Neural progenitor cell (in vitro differentiated cells): ENCODE measurements at regions not wholly inside any gene's neighbourhood (a gene's known extent, or its start where the extent isn't known, plus 50 kb on each side); places are given as distances from the start of the nearest gene placed in this dataset.

ENCODE experiments used
- DNase-seq: peaks from one replicate; pipeline ENCODE4 v3.0.0-alpha.2; 2016; ENCODE audit warnings: low spot score
- H2AFZ ChIP-seq: fragments of 200-600 bp; sonication (generic); replicated peaks from 2 replicates; pipeline ENCODE4 v1.6.1; 2016; ENCODE audit warnings: antibody characterized with exemption
- H3F3A ChIP-seq: fragments of 200-600 bp; sonication (generic); 2 replicates; pipeline ENCODE4 v1.6.1; 2016; ENCODE audit warnings: antibody characterized with exemption, low read depth
- H3K27ac ChIP-seq: fragments of 200-600 bp; sonication (generic); 2 replicates; pipeline ENCODE4 v1.5.1; 2016; ENCODE audit warnings: mild to moderate bottlenecking
- H3K27me3 ChIP-seq: fragments of 200-600 bp; sonication (generic); 2 replicates; pipeline ENCODE4 v1.6.1; 2016; ENCODE audit warnings: mild to moderate bottlenecking, moderate library complexity
- H3K36me3 ChIP-seq: fragments of 200-600 bp; sonication (generic); 2 replicates; pipeline ENCODE4 v1.5.1; 2016
- H3K4me1 ChIP-seq: fragments of 200-600 bp; sonication (generic); 2 replicates; pipeline ENCODE4 v1.6.1; 2016; ENCODE audit warnings: mixed run types
- H3K4me2 ChIP-seq: fragments of 200-600 bp; sonication (generic); 2 replicates; pipeline ENCODE4 v1.6.1; 2016
- H3K4me3 ChIP-seq: fragments of 200-600 bp; sonication (generic); 2 replicates; pipeline ENCODE4 v1.5.1; 2016
- H3K79me2 ChIP-seq: fragments of 200-600 bp; sonication (generic); 2 replicates; pipeline ENCODE4 v1.6.1; 2016; ENCODE audit warnings: low read depth
- H3K9ac ChIP-seq: fragments of 200-600 bp; sonication (generic); 2 replicates; pipeline ENCODE4 v1.6.1; 2016
- H3K9me3 ChIP-seq: fragments of 200-600 bp; sonication (generic); 2 replicates; pipeline ENCODE4 v1.5.1; 2016; ENCODE audit warnings: low read depth
- H4K20me1 ChIP-seq: fragments of 200-600 bp; sonication (generic); 2 replicates; pipeline ENCODE4 v1.6.1; 2016; ENCODE audit warnings: low read depth
- H3K27ac Mint-ChIP-seq: 3 replicates; pipeline ENCODE4 v1.8.0; 2021; ENCODE audit warnings: mixed read lengths
- H3K27me3 Mint-ChIP-seq: 2 replicates; pipeline ENCODE4 v1.8.0; 2022; ENCODE audit warnings: low read depth, mild to moderate bottlenecking, inconsistent platforms, moderate library complexity, mixed read lengths; ENCODE audit not compliant: insufficient read depth
- H3K36me3 Mint-ChIP-seq: 3 replicates; pipeline ENCODE4 v1.8.0; 2021; ENCODE audit warnings: mixed read lengths
- H3K4me1 Mint-ChIP-seq: 3 replicates; pipeline ENCODE4 v1.8.0; 2021; ENCODE audit warnings: mixed read lengths
- H3K4me3 Mint-ChIP-seq: 3 replicates; pipeline ENCODE4 v1.8.0; 2021; ENCODE audit warnings: mild to moderate bottlenecking, moderate library complexity, mixed read lengths
- H3K9me3 Mint-ChIP-seq: 3 replicates; pipeline ENCODE4 v1.8.0; 2020; ENCODE audit warnings: mixed read lengths
- CTCF ChIP-seq: fragments of 200-600 bp; sonication (generic); IDR thresholded peaks from 2 replicates; pipeline ENCODE4 v1.5.1; 2017; ENCODE audit warnings: antibody characterized with exemption, mild to moderate bottlenecking
- EZH2 ChIP-seq: fragments of 200-600 bp; sonication (generic); IDR thresholded peaks from 2 replicates; pipeline ENCODE4 v1.6.1; 2017; ENCODE audit warnings: antibody characterized with exemption, mild to moderate bottlenecking, moderate library complexity
- EZH2phosphoT487 ChIP-seq: fragments of 200-600 bp; sonication (generic); IDR thresholded peaks from 2 replicates; pipeline ENCODE4 v1.6.1; 2017; ENCODE audit warnings: antibody characterized with exemption

- peaks cover 2% of the 10 kb centered on the region for H3K4me1 Mint-ChIP-seq
- H3K27ac Mint-ChIP-seq: no peak overlapping the region
- no peak overlapping the region for H3K9ac ChIP-seq
- no peak for DNase-seq
- no peak overlapping the region for H2AFZ ChIP-seq
- no peaks in the 10 kb centered on the region for H4K20me1 ChIP-seq
- peaks cover 3% of the 10 kb centered on the region for H3K27me3 Mint-ChIP-seq
- H3F3A ChIP-seq: no peaks in the 10 kb centered on the region
- H3K36me3 Mint-ChIP-seq: no peaks in the 10 kb centered on the region
- no peaks in the 10 kb centered on the region for H3K9me3 ChIP-seq
- no peak overlapping the region for H3K4me2 ChIP-seq
- TF ChIP-seq EZH2phosphoT487 (no peak), CTCF (no peak)
- no peaks in the 10 kb centered on the region for H3K4me1 ChIP-seq
- H3K27me3 ChIP-seq: no peaks in the 10 kb centered on the region
- no peaks in the 10 kb centered on the region for H3K79me2 ChIP-seq
- no peak overlapping the region for H3K27ac ChIP-seq
- H3K9me3 Mint-ChIP-seq: no peaks in the 10 kb centered on the region
- H3K4me3 Mint-ChIP-seq: no peak overlapping the region
- no peaks in the 10 kb centered on the region for H3K36me3 ChIP-seq
- no peak overlapping the region for H3K4me3 ChIP-seq
These were observed 266.7 kb upstream of the CHRM2 start for GRCh38 chr7:136601772-136602171.

DNA sequence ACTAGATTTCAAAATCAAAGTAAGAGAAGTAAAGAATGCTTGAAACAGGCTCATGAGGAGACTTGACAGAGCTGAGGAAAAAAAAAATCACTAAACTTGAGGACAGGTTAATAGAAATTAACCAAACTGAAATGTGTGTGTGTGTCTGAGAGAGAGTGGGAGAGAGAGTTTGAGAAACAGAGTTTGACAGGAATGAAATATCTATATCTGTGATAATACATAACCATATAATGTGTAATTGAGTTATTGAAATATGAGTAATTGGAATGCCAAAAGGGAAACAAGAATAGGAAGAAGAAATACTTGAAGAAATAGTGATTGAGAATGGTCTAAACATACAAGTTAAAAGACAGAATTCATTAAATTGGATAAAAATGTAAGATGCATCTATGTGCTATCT is 268.0 kb upstream of the CHRM2 start:
- H4K20me1 ChIP-seq: no peaks in the 10 kb centered on the region
- Mint-ChIP-seq H3K9me3 (no peaks in the 10 kb centered on the region), H3K36me3 (no peaks in the 10 kb centered on the region), H3K27me3 (peaks cover 3% of the 10 kb centered on the region), H3K4me3 (no peak overlapping the region), H3K27ac (no peak overlapping the region), H3K4me1 (no peaks in the 10 kb centered on the region)
- no peak overlapping the region for H3K4me3 ChIP-seq
- no peaks in the 10 kb centered on the region for H3K27me3 ChIP-seq
- H3F3A ChIP-seq: no peaks in the 10 kb centered on the region
- no peaks in the 10 kb centered on the region for H3K36me3 ChIP-seq
- H2AFZ ChIP-seq: no peak overlapping the region
- DNase-seq: no peak
- TF ChIP-seq CTCF (no peak), EZH2 (no peak), EZH2phosphoT487 (no peak)
- H3K9me3 ChIP-seq: no peaks in the 10 kb centered on the region
- no peak overlapping the region for H3K4me2 ChIP-seq
- no peaks in the 10 kb centered on the region for H3K79me2 ChIP-seq
- no peak overlapping the region for H3K9ac ChIP-seq
- H3K27ac ChIP-seq: no peak overlapping the region
- no peaks in the 10 kb centered on the region for H3K4me1 ChIP-seq

- Histone ChIP-seq H2AFZ (no peak overlapping the region), H3K36me3 (no peaks in the 10 kb centered on the region), H3K9me3 (no peaks in the 10 kb centered on the region), H3K27me3 (no peaks in the 10 kb centered on the region), H3K4me3 (no peak overlapping the region), H3K4me2 (no peak overlapping the region), H4K20me1 (no peaks in the 10 kb centered on the region), H3K4me1 (no peaks in the 10 kb centered on the region), H3K79me2 (no peaks in the 10 kb centered on the region), H3K9ac (no peak overlapping the region), H3F3A (no peaks in the 10 kb centered on the region), H3K27ac (no peak overlapping the region)
- Mint-ChIP-seq H3K36me3 (no peaks in the 10 kb centered on the region), H3K4me1 (no peaks in the 10 kb centered on the region), H3K27ac (no peak overlapping the region), H3K4me3 (no peak overlapping the region), H3K9me3 (no peaks in the 10 kb centered on the region), H3K27me3 (peaks cover 3% of the 10 kb centered on the region)
- TF ChIP-seq EZH2phosphoT487 (no peak), CTCF (no peak), EZH2 (no peak)
- no peak for DNase-seq
These were observed 273.7 kb upstream of the CHRM2 start for GRCh38 chr7:136594739-136595144.

GRCh38 chr7:136588216-136588615 is 280.2 kb upstream of the CHRM2 start:
- no peaks in the 10 kb centered on the region for H3F3A ChIP-seq
- no peak overlapping the region for H3K4me3 ChIP-seq
- H3K4me3 Mint-ChIP-seq: no peak overlapping the region
- no peak overlapping the region for H3K4me2 ChIP-seq
- H3K27ac ChIP-seq: no peak overlapping the region
- H3K36me3 Mint-ChIP-seq: no peaks in the 10 kb centered on the region
- no peaks in the 10 kb centered on the region for H3K36me3 ChIP-seq
- H2AFZ ChIP-seq: no peak overlapping the region
- no peaks in the 10 kb centered on the region for H3K4me1 Mint-ChIP-seq
- H3K9me3 ChIP-seq: no peaks in the 10 kb centered on the region
- no peak for TF ChIP-seq CTCF
- TF ChIP-seq EZH2phosphoT487: no peak
- TF ChIP-seq EZH2: no peak
- no peaks in the 10 kb centered on the region for H3K79me2 ChIP-seq
- H3K9ac ChIP-seq: no peak overlapping the region
- H3K27ac Mint-ChIP-seq: no peak overlapping the region
- no peaks in the 10 kb centered on the region for H3K27me3 Mint-ChIP-seq
- no peaks in the 10 kb centered on the region for H3K27me3 ChIP-seq
- no peaks in the 10 kb centered on the region for H4K20me1 ChIP-seq
- no peaks in the 10 kb centered on the region for H3K4me1 ChIP-seq
- H3K9me3 Mint-ChIP-seq: no peaks in the 10 kb centered on the region
- no peak for DNase-seq
